ENCODE measurements at regions not wholly inside any gene's neighbourhood (a gene's known extent, or its start where the extent isn't known, plus 50 kb on each side); places are given as distances from the start of the nearest gene placed in this dataset.

GRCh38 chr7:81210137-81211064 is 291.6 kb upstream of the SEMA3C start:
- TF ChIP-seq CTCF (IDR thresholded peaks at IDR 0.05) (no peak), POLR2A (IDR thresholded peaks at IDR 0.05) (no peak)

All from ovary (tissue), 3 donors.